ENCODE measurements at regions not wholly inside any gene's neighbourhood (a gene's known extent, or its start where the extent isn't known, plus 50 kb on each side); places are given as distances from the start of the nearest gene placed in this dataset.

GRCh38 chr1:69504730-69505252, 62.9 kb upstream of the LRRC7 start:
- DNase-seq = no peak

- no peak for DNase-seq
Measured at GRCh38 chr1:69506311-69506710, 61.4 kb upstream of the LRRC7 start.

- DNase-seq = no peak
Measured at GRCh38 chr1:69506721-69507120, 61.0 kb upstream of the LRRC7 start.

GRCh38 chr1:69510026-69510425, 57.7 kb upstream of the LRRC7 start:
- DNase-seq = no peak

GRCh38 chr1:69511426-69512192, 56.1 kb upstream of the LRRC7 start:
- DNase-seq = no peak

- DNase-seq = no peak
Measured at GRCh38 chr1:69513601-69514000, 54.1 kb upstream of the LRRC7 start.

Measured in hypothalamus (tissue), 51 donors.